ENCODE measurements at regions not wholly inside any gene's neighbourhood (a gene's known extent, or its start where the extent isn't known, plus 50 kb on each side); places are given as distances from the start of the nearest gene placed in this dataset.

DNA sequence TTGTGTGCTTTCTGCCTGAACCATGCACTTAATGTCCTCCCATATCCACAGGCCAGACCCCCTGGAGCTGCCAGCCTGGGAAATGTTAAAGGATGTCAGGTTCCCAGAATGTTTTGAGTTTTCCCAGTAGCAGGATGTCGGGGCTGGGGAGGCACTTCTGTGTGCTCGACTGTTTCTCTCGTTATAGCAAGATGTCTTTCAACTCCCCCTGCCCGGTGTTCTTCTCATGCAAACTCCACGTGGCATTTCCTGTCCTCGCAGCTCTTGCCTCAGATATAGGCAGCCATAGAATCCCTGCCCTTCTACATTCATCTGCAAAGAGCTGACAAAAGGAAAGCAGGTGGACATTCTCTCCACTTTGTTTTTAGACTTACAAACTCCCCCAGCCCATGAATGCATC lies 457.2 kb upstream of the CDH11 start:
- no peak overlapping the region for H3K4me3 ChIP-seq (ENCODE audit: insufficient read depth, low read depth, low read length)
- no peak overlapping the region for H4K5ac ChIP-seq (ENCODE audit: low read depth, low read length)
- no peaks in the 10 kb centered on the region for H3K9me1 ChIP-seq (ENCODE audit: insufficient read depth, low read length)
- no peak for TF ChIP-seq CHD1 (IDR thresholded peaks at IDR 0.05; ENCODE audit: low read depth, low read length)
- TF ChIP-seq BHLHE40 (IDR thresholded peaks at IDR 0.05; ENCODE audit: low read depth, low read length), result no peak
- no peak for TF ChIP-seq NFE2L2 (IDR thresholded peaks at IDR 0.05; ENCODE audit: low read depth, low read length)
- no peak for TF ChIP-seq FOS (IDR thresholded peaks at IDR 0.05; ENCODE audit: low read depth, low read length)
- TF ChIP-seq RFX5 (IDR thresholded peaks at IDR 0.05; ENCODE audit: low read depth, low read length), result no peak
- no peak for TF ChIP-seq RCOR1 (IDR thresholded peaks at IDR 0.05; ENCODE audit: insufficient replicate concordance, low read length)
- TF ChIP-seq MAFK (IDR thresholded peaks at IDR 0.05; ENCODE audit: low read depth, low read length), result no peak
- TF ChIP-seq MXI1 (IDR thresholded peaks at IDR 0.05; ENCODE audit: borderline replicate concordance, low read depth, low read length), result no peak
- TF ChIP-seq, protein P1, sequence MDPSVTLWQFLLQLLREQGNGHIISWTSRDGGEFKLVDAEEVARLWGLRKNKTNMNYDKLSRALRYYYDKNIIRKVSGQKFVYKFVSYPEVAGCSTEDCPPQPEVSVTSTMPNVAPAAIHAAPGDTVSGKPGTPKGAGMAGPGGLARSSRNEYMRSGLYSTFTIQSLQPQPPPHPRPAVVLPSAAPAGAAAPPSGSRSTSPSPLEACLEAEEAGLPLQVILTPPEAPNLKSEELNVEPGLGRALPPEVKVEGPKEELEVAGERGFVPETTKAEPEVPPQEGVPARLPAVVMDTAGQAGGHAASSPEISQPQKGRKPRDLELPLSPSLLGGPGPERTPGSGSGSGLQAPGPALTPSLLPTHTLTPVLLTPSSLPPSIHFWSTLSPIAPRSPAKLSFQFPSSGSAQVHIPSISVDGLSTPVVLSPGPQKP (IDR thresholded peaks at IDR 0.05; ENCODE audit: borderline replicate concordance, low read depth, low read length), result no peak
- TF ChIP-seq SMC3 (IDR thresholded peaks at IDR 0.05; ENCODE audit: low read depth, low read length), result no peak
- TF ChIP-seq RAD21 (IDR thresholded peaks at IDR 0.05; ENCODE audit: low read length), result no peak
- no peak for TF ChIP-seq CEBPB (IDR thresholded peaks at IDR 0.05; ENCODE audit: low read depth, low read length)
- TF ChIP-seq, protein P2, sequence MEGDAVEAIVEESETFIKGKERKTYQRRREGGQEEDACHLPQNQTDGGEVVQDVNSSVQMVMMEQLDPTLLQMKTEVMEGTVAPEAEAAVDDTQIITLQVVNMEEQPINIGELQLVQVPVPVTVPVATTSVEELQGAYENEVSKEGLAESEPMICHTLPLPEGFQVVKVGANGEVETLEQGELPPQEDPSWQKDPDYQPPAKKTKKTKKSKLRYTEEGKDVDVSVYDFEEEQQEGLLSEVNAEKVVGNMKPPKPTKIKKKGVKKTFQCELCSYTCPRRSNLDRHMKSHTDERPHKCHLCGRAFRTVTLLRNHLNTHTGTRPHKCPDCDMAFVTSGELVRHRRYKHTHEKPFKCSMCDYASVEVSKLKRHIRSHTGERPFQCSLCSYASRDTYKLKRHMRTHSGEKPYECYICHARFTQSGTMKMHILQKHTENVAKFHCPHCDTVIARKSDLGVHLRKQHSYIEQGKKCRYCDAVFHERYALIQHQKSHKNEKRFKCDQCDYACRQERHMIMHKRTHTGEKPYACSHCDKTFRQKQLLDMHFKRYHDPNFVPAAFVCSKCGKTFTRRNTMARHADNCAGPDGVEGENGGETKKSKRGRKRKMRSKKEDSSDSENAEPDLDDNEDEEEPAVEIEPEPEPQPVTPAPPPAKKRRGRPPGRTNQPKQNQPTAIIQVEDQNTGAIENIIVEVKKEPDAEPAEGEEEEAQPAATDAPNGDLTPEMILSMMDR (conservative IDR thresholded peaks at IDR 0.05; ENCODE audit: low read depth, low read length), result no peak
- no peak for TF ChIP-seq MAZ (IDR thresholded peaks at IDR 0.05; ENCODE audit: borderline replicate concordance, low read depth, low read length)
- TF ChIP-seq POLR2A (IDR thresholded peaks at IDR 0.05; ENCODE audit: low read depth, low read length), result no peak
- TF ChIP-seq, protein P3, sequence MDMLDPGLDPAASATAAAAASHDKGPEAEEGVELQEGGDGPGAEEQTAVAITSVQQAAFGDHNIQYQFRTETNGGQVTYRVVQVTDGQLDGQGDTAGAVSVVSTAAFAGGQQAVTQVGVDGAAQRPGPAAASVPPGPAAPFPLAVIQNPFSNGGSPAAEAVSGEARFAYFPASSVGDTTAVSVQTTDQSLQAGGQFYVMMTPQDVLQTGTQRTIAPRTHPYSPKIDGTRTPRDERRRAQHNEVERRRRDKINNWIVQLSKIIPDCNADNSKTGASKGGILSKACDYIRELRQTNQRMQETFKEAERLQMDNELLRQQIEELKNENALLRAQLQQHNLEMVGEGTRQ (IDR thresholded peaks at IDR 0.05; ENCODE audit: low read depth, low read length), result no peak
- H2BK120ac ChIP-seq (ENCODE audit: low read depth, low read length), result no peak overlapping the region
- CTCF ChIA-PET, result no interaction called here
- H3K23ac ChIP-seq (ENCODE audit: low read depth, low read length), result no peak overlapping the region
- POLR2A ChIA-PET (ENCODE audit: unreplicated experiment), result no interaction called here
- no peak overlapping the region for H2AK5ac ChIP-seq (ENCODE audit: low read depth, low read length)
- no peak overlapping the region for H3K14ac ChIP-seq (replicated peaks; ENCODE audit: low read depth, low read length)
- no peak overlapping the region for H2BK15ac ChIP-seq (ENCODE audit: low read depth, low read length)
- H2BK20ac ChIP-seq (ENCODE audit: low read depth, low read length), result no peak overlapping the region
- H3K9ac ChIP-seq (ENCODE audit: low read depth, low read length), result no peak overlapping the region
- H4K20me1 ChIP-seq (ENCODE audit: insufficient read depth, low read length), result no peaks in the 10 kb centered on the region
- peaks cover 2% of the 10 kb centered on the region for H3K27me3 ChIP-seq (ENCODE audit: control insufficient read depth, insufficient read depth, low read length)
- H2BK5ac ChIP-seq (ENCODE audit: low read depth, low read length, poor library complexity, severe bottlenecking), result no peak overlapping the region
- H3K27ac ChIP-seq (ENCODE audit: insufficient read depth, low read length), result no peak overlapping the region
- H3K79me1 ChIP-seq (ENCODE audit: low read depth in 1 of 2, low read length in 2 of 2), result no peaks in the 10 kb centered on the region
- H4K8ac ChIP-seq (ENCODE audit: low read depth in 2 of 2, low read length in 2 of 2), result no peak overlapping the region
- H3K56ac ChIP-seq (ENCODE audit: extremely low read depth, insufficient read depth, low read length), result no peak overlapping the region
- BruUV-seq (replicated peaks), result no TSS peak
- WGBS, 2 experiments (ENCODE audit: extremely low coverage in 2 of 2, insufficient read length in 1 of 2), result 66% methylated on average over 4 of the region's 6 CpGs; no CpG with 5 or more reads in 1 of the 2 experiments
- no peaks in the 10 kb centered on the region for H3K36me3 ChIP-seq (ENCODE audit: control insufficient read depth, insufficient read depth, low read length)
- H3K4me2 ChIP-seq (ENCODE audit: low read depth, low read length), result no peak overlapping the region
- no peak overlapping the region for H3K4ac ChIP-seq (ENCODE audit: low read depth, low read length)
- no peak for DNase-seq
- ATAC-seq (ENCODE audit: low read depth), result no peak
- dilution Hi-C loops (cut with HindIII; ENCODE audit: low sequenced_read_pairs, unreplicated experiment) (no loop called here), in situ Hi-C loops (cut with MboI; ENCODE audit: low sequenced_read_pairs) (no loop called here), intact Hi-C loops (cut with micrococcal nuclease) (loop anchor here (10.0 kb wide), 2 partner anchors 64 to 556 kb away; no protein-coding TSS in a partner anchor)
- no peak overlapping the region for H4K91ac ChIP-seq (ENCODE audit: insufficient read depth, low read depth, low read length)
- H3K4me1 ChIP-seq (ENCODE audit: control insufficient read depth, insufficient read depth, low read length), result no peaks in the 10 kb centered on the region
- no peak overlapping the region for H2AFZ ChIP-seq (replicated peaks; ENCODE audit: low read length, poor library complexity)
- no peak overlapping the region for H2AK9ac ChIP-seq (replicated peaks; ENCODE audit: low read depth, low read length, poor library complexity)
- no peaks in the 10 kb centered on the region for H3K9me3 ChIP-seq (ENCODE audit: control insufficient read depth, insufficient read depth, low read length)
- H3K18ac ChIP-seq (ENCODE audit: low read depth, low read length), result no peak overlapping the region
